ENCODE measurements at regions not wholly inside any gene's neighbourhood (a gene's known extent, or its start where the extent isn't known, plus 50 kb on each side); places are given as distances from the start of the nearest gene placed in this dataset.
"Not testable (repeated sequence)": the region's sequence is repeated elsewhere in the genome, so short reads cannot be mapped to it uniquely, and the experiment has no call there.

DNA sequence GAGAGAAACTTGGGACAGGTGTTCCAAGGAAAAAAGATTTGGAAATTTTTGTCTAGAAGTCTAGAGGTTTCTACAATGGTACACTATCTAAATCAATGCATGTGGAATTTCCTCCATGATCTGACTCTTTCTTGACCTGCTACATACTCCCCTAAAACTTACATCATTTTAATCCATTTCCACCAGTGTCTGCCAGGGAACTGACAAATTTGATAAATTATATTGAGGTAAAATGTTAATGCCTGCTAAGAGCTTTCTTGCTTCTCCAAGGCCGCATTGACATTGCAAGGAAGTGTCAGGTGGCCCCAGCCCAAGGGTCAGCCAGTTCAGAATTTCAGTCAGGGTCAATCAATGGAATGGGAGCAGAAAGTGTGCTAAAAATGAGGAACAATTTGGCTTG is 163.4 kb upstream of the FBXL17 start:
- no peaks in the 10 kb centered on the region for H3K4me1 ChIP-seq
- TF ChIP-seq CTCF (IDR thresholded peaks at IDR 0.05): no peak
- no peaks in the 10 kb centered on the region for H3K27me3 ChIP-seq (ENCODE audit: insufficient read depth in 3 of 3, low read length in 2 of 3)
- H3K9me3 ChIP-seq: no peaks in the 10 kb centered on the region
- no peak for ATAC-seq
- intact Hi-C loops (cut with DNase I): no loop called here
- H3K4me3 ChIP-seq: no peak overlapping the region
- WGBS, 3 donors: 0 to 52% (median 44%) methylated on average over 1 of the region's 1 CpG
- H3K27ac ChIP-seq: no peak overlapping the region
- no peaks in the 10 kb centered on the region for H3K36me3 ChIP-seq (ENCODE audit: insufficient read depth in 1 of 2, low read depth in 1 of 2)
- DNase-seq: no peak

DNA sequence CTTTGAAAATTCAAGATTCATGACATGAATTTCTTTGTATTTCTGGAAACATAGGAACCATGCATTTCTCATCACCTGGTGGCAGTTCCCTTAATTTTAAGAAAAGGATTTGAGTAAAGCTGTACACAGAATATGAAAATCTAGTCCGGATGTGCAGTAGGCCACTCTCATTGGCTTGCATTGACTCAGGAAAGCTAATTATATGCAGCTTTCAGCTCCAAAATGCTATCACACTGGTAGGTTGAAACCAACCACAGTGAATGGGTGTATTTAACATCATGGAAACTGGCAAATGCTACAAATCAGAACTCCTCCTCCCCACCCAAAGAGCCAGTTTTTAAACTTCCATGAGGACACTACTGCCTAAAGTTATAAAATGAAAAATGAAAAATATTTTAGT is 161.6 kb upstream of the FBXL17 start:
- intact Hi-C loops (cut with DNase I): no loop called here
- Histone ChIP-seq H3K27me3 (ENCODE audit: insufficient read depth in 3 of 3, low read length in 2 of 3) (no peaks in the 10 kb centered on the region), H3K4me3 (no peak overlapping the region), H3K4me1 (no peaks in the 10 kb centered on the region), H3K9me3 (no peaks in the 10 kb centered on the region), H3K36me3 (ENCODE audit: insufficient read depth in 1 of 2, low read depth in 1 of 2) (no peaks in the 10 kb centered on the region), H3K27ac (no peak overlapping the region)
- no peak for ATAC-seq
- TF ChIP-seq CTCF (IDR thresholded peaks at IDR 0.05): no peak
- 66 to 74% (median 70%) methylated on average over 1 of the region's 1 CpG for WGBS, 3 donors
- no peak for DNase-seq

- intact Hi-C loops (cut with DNase I): no loop called here
- Histone ChIP-seq H3K4me3 (no peak overlapping the region), H3K27ac (no peak overlapping the region), H3K36me3 (ENCODE audit: insufficient read depth in 1 of 2, low read depth in 1 of 2) (no peaks in the 10 kb centered on the region), H3K9me3 (no peaks in the 10 kb centered on the region), H3K4me1 (no peaks in the 10 kb centered on the region), H3K27me3 (ENCODE audit: insufficient read depth in 3 of 3, low read length in 2 of 3) (no peaks in the 10 kb centered on the region)
- no peak for DNase-seq
- 40 to 42% (median 42%) methylated on average over 1 of the region's 1 CpG for WGBS, 3 donors
- no peak for ATAC-seq
- TF ChIP-seq CTCF (IDR thresholded peaks at IDR 0.05): no peak
Measured at GRCh38 chr5:108541836-108542235, 159.9 kb upstream of the FBXL17 start.

DNA sequence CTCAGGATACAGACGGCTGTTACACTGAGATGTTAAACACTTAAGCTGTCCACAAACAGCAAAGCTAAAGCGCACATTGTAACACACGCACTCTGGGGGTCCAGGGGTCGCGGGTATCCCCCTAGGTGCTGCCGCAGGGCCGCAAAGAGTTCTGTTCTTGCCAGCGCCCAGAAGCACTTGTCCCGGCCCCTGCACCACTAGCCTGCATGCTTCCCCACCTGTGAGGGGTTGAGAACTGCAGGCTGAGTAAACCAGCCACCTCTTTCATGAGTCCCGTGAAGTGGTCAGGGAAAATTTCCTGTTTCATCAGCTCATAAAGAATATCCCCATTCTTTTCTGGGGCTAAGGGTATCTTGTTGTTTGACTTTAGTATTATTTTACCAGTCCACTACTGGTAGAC is 154.4 kb upstream of the FBXL17 start:
- H3K9me3 ChIP-seq: no peaks in the 10 kb centered on the region
- no peaks in the 10 kb centered on the region for H3K27me3 ChIP-seq (ENCODE audit: insufficient read depth in 3 of 3, low read length in 2 of 3)
- H3K27ac ChIP-seq: no peak overlapping the region
- ATAC-seq (no peak), DNase-seq (no peak)
- no peaks in the 10 kb centered on the region for H3K36me3 ChIP-seq (ENCODE audit: insufficient read depth in 1 of 2, low read depth in 1 of 2)
- H3K4me1 ChIP-seq: no peaks in the 10 kb centered on the region
- no peak overlapping the region for H3K4me3 ChIP-seq
- TF ChIP-seq CTCF (IDR thresholded peaks at IDR 0.05): no peak
- intact Hi-C loops (cut with DNase I): no loop called here
- 85 to 87% (median 87%) methylated on average over 10 of the region's 10 CpGs for WGBS, 3 donors

DNA sequence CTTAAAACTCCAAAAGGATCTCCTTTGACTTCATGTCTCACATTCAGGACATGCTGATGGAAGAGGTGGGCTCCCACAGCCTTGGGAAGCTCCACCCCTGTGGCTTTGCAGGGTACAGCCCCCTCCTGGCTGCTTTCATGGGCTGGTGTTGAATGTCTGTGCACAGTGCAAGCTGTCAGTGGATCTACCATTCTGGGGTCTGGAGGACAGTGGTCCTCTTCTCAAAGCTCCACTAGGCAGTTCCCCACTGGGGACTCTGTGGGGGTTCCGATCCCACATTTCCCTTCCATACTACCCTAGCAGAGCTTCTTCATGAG is 150.2 kb upstream of the FBXL17 start:
- WGBS, 3 donors: 94 to 100% (median 96%) methylated on average over 1 of the region's 1 CpG
- H3K36me3 ChIP-seq (ENCODE audit: insufficient read depth in 1 of 2, low read depth in 1 of 2); H3K9me3 ChIP-seq; H3K4me3 ChIP-seq; intact Hi-C loops (cut with DNase I); H3K27ac ChIP-seq; H3K4me1 ChIP-seq; H3K27me3 ChIP-seq (ENCODE audit: insufficient read depth in 3 of 3, low read length in 2 of 3); DNase-seq; ATAC-seq: not testable (repeated sequence)

All from psoas muscle (tissue), 7 donors.